ENCODE measurements at regions not wholly inside any gene's neighbourhood (a gene's known extent, or its start where the extent isn't known, plus 50 kb on each side); places are given as distances from the start of the nearest gene placed in this dataset.
"Not testable (repeated sequence)": the region's sequence is repeated elsewhere in the genome, so short reads cannot be mapped to it uniquely, and the experiment has no call there.

DNA sequence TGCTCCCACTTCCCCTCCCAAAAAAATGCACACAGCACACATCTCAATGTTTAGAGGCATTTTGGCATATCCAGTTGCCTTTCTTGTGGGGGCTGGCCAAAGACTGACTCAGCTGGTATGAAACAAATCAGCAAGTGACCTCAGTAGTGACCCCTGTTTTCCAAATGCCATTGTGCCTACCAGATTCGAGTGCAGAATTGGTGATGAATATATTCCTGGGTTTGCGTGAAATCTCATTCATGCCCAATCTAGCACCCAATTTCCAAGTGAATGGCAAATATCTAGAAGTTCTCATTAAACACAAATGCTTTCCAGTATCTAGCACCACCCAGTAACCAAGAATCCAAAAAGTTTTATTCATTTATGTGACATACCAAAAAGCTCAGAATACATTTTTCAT lies 83.6 kb downstream of the FOXD4L6 start:
- not testable (repeated sequence) for H3K4me3 ChIP-seq (ENCODE audit: low read length in 2 of 2); H3K36me3 ChIP-seq (ENCODE audit: control insufficient read depth in 2 of 2, insufficient read depth in 2 of 2, low read length in 1 of 2)
- WGBS = 99% methylated on average over 2 of the region's 2 CpGs

DNA sequence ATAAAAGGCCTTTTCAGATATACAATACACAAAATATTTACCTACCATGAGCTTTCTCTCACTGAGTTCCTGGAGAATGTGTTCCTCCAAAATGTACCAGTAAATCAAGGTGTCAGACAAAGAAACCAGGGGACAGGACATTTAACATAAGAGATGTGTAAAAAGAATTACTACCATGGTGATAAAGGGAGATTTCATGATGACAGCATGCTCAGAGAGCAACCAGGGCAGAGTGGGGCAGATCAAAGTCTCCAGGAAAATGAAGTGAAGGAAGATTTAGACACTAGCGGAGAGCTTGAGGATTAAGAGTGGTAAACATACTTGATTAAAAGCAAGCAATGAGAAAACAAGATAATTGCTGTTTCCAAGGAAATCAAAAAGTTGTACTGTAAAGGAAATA lies 85.0 kb downstream of the FOXD4L6 start:
- not testable (repeated sequence) for H3K36me3 ChIP-seq (ENCODE audit: control insufficient read depth in 2 of 2, insufficient read depth in 2 of 2, low read length in 1 of 2); H3K4me1 ChIP-seq (ENCODE audit: control insufficient read depth in 2 of 2, insufficient read depth in 2 of 2, low read length in 2 of 2); DNase-seq (ENCODE audit: low read depth in 6 of 9, low spot score in 9 of 9); H3K9me3 ChIP-seq (ENCODE audit: control insufficient read depth in 2 of 2, insufficient read depth in 1 of 2, low read length in 1 of 2); H3K27ac ChIP-seq (ENCODE audit: low read depth in 1 of 2, low read length in 1 of 2); H3K27me3 ChIP-seq (ENCODE audit: control insufficient read depth in 2 of 2, insufficient read depth in 1 of 2, low read length in 1 of 2); H3K4me3 ChIP-seq (ENCODE audit: low read length in 2 of 2)
- no CpG with 5 or more reads among the region's 1 CpG for WGBS

More for the DNA sequence above, 83.6 kb downstream of the FOXD4L6 start:
- H3K27ac ChIP-seq (ENCODE audit: low read depth in 1 of 2, low read length in 1 of 2); H3K9me3 ChIP-seq (ENCODE audit: control insufficient read depth in 2 of 2, insufficient read depth in 1 of 2, low read length in 1 of 2); H3K4me1 ChIP-seq (ENCODE audit: control insufficient read depth in 2 of 2, insufficient read depth in 2 of 2, low read length in 2 of 2); DNase-seq (ENCODE audit: low read depth in 6 of 9, low spot score in 9 of 9); H3K27me3 ChIP-seq (ENCODE audit: control insufficient read depth in 2 of 2, insufficient read depth in 1 of 2, low read length in 1 of 2): not testable (repeated sequence)

DNA sequence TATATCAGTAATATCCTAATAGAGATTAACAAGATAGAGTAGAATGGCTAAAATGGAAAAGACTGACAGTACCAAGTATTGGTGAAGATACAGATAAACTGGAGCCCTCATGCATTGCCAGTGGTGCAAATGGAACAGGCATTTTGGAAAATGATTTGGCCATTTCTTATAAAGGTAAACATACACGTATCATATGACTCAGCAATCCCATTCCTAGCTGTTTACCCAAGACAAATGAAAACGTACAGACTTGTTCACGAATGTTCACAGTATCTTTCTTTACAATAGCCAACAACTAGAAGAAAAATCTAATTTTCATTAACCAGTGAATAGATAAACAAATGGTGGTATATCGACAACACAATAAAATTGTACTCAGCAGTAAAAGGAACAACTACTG lies 86.4 kb downstream of the FOXD4L6 start:
- not testable (repeated sequence) for H3K4me1 ChIP-seq (ENCODE audit: control insufficient read depth in 2 of 2, insufficient read depth in 2 of 2, low read length in 2 of 2); H3K36me3 ChIP-seq (ENCODE audit: control insufficient read depth in 2 of 2, insufficient read depth in 2 of 2, low read length in 1 of 2); DNase-seq (ENCODE audit: low read depth in 6 of 9, low spot score in 9 of 9); H3K27ac ChIP-seq (ENCODE audit: low read depth in 1 of 2, low read length in 1 of 2); H3K4me3 ChIP-seq (ENCODE audit: low read length in 2 of 2); H3K27me3 ChIP-seq (ENCODE audit: control insufficient read depth in 2 of 2, insufficient read depth in 1 of 2, low read length in 1 of 2); H3K9me3 ChIP-seq (ENCODE audit: control insufficient read depth in 2 of 2, insufficient read depth in 1 of 2, low read length in 1 of 2)
- 74% methylated on average over 4 of the region's 4 CpGs for WGBS

DNA sequence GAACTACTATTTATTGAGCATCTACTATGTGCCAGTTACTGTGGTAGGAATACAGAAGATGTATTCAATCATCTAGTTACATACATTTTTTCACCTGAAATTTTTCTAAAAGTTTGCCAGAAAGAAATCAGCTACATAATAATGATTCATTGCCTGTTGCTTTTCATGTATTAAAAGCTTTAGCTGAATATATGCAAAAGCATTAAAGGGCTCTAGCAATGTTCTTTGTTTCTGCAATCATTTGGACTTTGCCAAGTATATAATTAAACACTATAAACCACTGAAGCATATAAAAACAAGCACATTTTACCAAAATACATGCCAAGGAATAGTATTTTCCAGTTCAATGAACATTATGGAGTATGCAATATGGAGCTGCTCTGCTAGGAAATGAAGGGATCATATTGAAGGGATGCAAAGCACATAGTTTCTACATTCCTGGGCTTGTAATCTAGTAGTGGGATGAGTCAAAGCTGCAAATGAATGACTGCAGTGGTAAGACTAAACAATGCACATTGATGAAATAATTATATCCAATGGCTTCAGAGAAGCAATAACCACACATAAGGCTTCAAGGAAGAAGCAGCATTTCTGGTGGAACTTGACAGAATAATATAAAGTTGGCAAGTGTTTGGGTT lies 87.7 kb downstream of the FOXD4L6 start:
- H3K4me1 ChIP-seq (ENCODE audit: control insufficient read depth in 2 of 2, insufficient read depth in 2 of 2, low read length in 2 of 2); H3K27me3 ChIP-seq (ENCODE audit: control insufficient read depth in 2 of 2, insufficient read depth in 1 of 2, low read length in 1 of 2); H3K36me3 ChIP-seq (ENCODE audit: control insufficient read depth in 2 of 2, insufficient read depth in 2 of 2, low read length in 1 of 2); H3K27ac ChIP-seq (ENCODE audit: low read depth in 1 of 2, low read length in 1 of 2); DNase-seq (ENCODE audit: low read depth in 6 of 9, low spot score in 9 of 9); H3K4me3 ChIP-seq (ENCODE audit: low read length in 2 of 2); H3K9me3 ChIP-seq (ENCODE audit: control insufficient read depth in 2 of 2, insufficient read depth in 1 of 2, low read length in 1 of 2): not testable (repeated sequence)

DNA sequence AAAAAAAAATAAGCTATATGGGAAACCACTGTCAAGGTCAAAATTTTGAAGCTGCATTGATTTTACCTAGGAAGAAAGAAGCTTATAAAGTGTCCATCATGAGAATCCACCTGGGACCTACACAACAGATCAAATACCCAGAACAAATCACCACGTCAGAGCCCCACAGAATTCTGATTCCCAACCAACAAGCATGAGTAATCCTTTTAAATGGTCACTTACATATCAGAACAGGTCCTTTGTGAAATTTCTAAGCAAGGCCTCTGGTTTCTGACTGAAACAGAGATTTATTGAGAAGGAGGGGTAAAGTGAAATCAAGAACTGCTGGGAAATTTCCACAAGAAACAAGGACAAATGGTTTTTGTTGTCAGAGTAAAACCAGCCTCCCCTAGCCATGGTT lies 93.2 kb downstream of the FOXD4L6 start:
- H3K36me3 ChIP-seq (ENCODE audit: control insufficient read depth in 2 of 2, insufficient read depth in 2 of 2, low read length in 1 of 2); H3K27me3 ChIP-seq (ENCODE audit: control insufficient read depth in 2 of 2, insufficient read depth in 1 of 2, low read length in 1 of 2); H3K27ac ChIP-seq (ENCODE audit: low read depth in 1 of 2, low read length in 1 of 2); DNase-seq (ENCODE audit: low read depth in 6 of 9, low spot score in 9 of 9); H3K4me3 ChIP-seq (ENCODE audit: low read length in 2 of 2); H3K9me3 ChIP-seq (ENCODE audit: control insufficient read depth in 2 of 2, insufficient read depth in 1 of 2, low read length in 1 of 2); H3K4me1 ChIP-seq (ENCODE audit: control insufficient read depth in 2 of 2, insufficient read depth in 2 of 2, low read length in 2 of 2): not testable (repeated sequence)
- WGBS = 97% methylated on average over 1 of the region's 1 CpG

DNA sequence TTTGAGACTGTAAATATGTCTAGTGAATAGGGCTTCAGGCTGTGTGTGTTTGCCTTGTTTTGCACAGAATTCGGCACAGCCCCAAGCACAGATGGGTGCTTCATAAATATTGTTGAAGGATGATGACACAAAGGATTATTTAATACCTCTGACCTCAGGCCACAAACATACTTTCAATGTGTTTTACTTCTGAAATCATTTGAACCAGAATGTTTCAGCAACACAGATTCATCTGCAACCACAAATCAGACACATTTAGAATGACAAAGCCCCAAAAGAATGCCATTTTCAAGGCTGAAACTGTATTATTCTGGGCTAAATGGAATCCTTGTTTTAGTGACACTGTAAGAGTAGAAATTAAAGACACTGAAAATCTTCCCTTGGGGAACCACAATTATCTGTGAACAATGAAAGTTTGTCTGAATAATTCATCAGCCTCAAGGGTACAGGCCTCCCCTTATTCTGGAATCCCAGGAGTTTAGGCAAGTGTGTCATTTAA lies 93.7 kb downstream of the FOXD4L6 start:
- not testable (repeated sequence) for H3K4me1 ChIP-seq (ENCODE audit: control insufficient read depth in 2 of 2, insufficient read depth in 2 of 2, low read length in 2 of 2); DNase-seq (ENCODE audit: low read depth in 6 of 9, low spot score in 9 of 9); H3K27ac ChIP-seq (ENCODE audit: low read depth in 1 of 2, low read length in 1 of 2); H3K9me3 ChIP-seq (ENCODE audit: control insufficient read depth in 2 of 2, insufficient read depth in 1 of 2, low read length in 1 of 2); H3K4me3 ChIP-seq (ENCODE audit: low read length in 2 of 2); H3K27me3 ChIP-seq (ENCODE audit: control insufficient read depth in 2 of 2, insufficient read depth in 1 of 2, low read length in 1 of 2); H3K36me3 ChIP-seq (ENCODE audit: control insufficient read depth in 2 of 2, insufficient read depth in 2 of 2, low read length in 1 of 2)
- 97% methylated on average over 1 of the region's 1 CpG for WGBS

DNA sequence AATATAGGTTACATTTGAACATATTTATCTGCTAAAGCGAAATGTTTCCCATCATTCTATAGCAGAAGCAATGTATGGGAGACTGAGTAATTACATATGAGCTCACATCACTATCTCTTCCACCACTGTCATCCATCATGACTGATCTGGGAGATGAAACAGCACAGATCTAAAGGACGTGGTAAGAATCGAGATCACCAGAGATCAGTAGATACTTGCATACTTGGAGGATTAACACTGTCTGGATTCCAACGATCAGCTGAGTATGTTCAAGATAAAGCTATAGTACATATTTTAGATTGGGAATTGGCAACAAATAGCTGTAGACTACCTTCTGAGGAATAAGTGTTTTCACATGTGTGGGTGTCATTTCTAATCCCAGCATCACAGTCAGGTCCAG lies 94.6 kb downstream of the FOXD4L6 start:
- H3K4me3 ChIP-seq (ENCODE audit: low read length in 2 of 2); H3K9me3 ChIP-seq (ENCODE audit: control insufficient read depth in 2 of 2, insufficient read depth in 1 of 2, low read length in 1 of 2); H3K36me3 ChIP-seq (ENCODE audit: control insufficient read depth in 2 of 2, insufficient read depth in 2 of 2, low read length in 1 of 2); H3K27me3 ChIP-seq (ENCODE audit: control insufficient read depth in 2 of 2, insufficient read depth in 1 of 2, low read length in 1 of 2); DNase-seq (ENCODE audit: low read depth in 6 of 9, low spot score in 9 of 9); H3K27ac ChIP-seq (ENCODE audit: low read depth in 1 of 2, low read length in 1 of 2); H3K4me1 ChIP-seq (ENCODE audit: control insufficient read depth in 2 of 2, insufficient read depth in 2 of 2, low read length in 2 of 2): not testable (repeated sequence)
- WGBS = 92% methylated on average over 4 of the region's 4 CpGs

DNA sequence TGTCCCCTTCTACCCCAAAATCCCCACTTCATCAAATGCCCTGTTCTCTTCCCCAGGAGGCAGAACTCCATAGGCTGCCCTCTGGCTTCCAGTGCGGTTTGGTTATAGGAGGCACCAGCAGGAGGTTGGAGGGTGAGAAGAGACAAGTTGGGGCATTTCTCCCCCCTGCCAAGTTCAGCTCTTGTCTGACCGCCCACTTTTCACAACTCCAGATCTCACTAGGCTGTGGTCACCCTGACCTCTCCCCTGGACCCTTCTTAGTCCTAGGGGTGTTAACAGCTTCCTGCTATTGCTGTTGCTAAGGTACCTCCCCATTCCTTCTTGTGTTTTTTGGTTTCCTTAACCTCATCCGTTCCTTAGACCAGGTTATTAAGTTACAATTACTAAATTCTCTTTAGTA lies 95.1 kb downstream of the FOXD4L6 start:
- H3K4me3 ChIP-seq (ENCODE audit: low read length in 2 of 2); H3K36me3 ChIP-seq (ENCODE audit: control insufficient read depth in 2 of 2, insufficient read depth in 2 of 2, low read length in 1 of 2); H3K27me3 ChIP-seq (ENCODE audit: control insufficient read depth in 2 of 2, insufficient read depth in 1 of 2, low read length in 1 of 2); H3K27ac ChIP-seq (ENCODE audit: low read depth in 1 of 2, low read length in 1 of 2); DNase-seq (ENCODE audit: low read depth in 6 of 9, low spot score in 9 of 9); H3K9me3 ChIP-seq (ENCODE audit: control insufficient read depth in 2 of 2, insufficient read depth in 1 of 2, low read length in 1 of 2); H3K4me1 ChIP-seq (ENCODE audit: control insufficient read depth in 2 of 2, insufficient read depth in 2 of 2, low read length in 2 of 2): not testable (repeated sequence)
- 96% methylated on average over 3 of the region's 3 CpGs for WGBS

DNA sequence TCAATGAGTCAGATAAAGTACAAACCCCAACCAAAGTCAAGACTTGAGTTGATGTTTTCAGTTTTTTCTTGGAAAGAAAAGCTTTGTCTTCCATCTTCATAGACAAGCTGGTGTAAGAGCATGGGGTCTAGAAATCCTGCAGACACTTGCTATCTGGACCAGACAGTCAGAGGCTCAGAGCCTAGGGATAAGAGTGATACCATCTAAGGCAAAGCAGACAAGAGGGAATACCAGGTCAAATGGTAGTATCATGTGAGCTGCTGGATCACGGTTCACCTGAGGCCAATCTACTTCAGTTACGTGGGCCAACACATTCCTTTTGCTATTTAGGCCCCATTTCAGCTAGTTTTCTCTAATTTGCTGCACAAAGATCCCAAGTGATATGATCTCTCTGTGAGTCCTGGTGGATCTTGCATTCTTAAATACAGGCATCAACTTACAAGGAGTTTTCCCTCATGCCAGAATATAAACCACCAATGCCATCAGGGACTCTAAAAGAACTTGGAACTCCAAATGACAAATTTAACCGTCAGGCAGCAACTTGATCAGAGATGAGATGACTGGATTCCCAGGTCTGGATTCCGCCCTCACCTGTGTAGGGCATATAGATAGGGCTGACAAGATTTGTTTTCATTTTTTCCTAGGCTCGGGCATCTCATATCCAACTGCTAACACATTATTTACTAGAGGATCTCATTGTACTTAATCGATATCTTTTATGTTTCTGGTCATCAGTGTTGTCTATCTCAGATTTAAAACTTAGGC lies 101.4 kb downstream of the FOXD4L6 start:
- H3K27ac ChIP-seq (ENCODE audit: low read depth in 1 of 2, low read length in 1 of 2); H3K36me3 ChIP-seq (ENCODE audit: control insufficient read depth in 2 of 2, insufficient read depth in 2 of 2, low read length in 1 of 2); DNase-seq (ENCODE audit: low read depth in 6 of 9, low spot score in 9 of 9); H3K9me3 ChIP-seq (ENCODE audit: control insufficient read depth in 2 of 2, insufficient read depth in 1 of 2, low read length in 1 of 2); H3K4me3 ChIP-seq (ENCODE audit: low read length in 2 of 2); H3K27me3 ChIP-seq (ENCODE audit: control insufficient read depth in 2 of 2, insufficient read depth in 1 of 2, low read length in 1 of 2); H3K4me1 ChIP-seq (ENCODE audit: control insufficient read depth in 2 of 2, insufficient read depth in 2 of 2, low read length in 2 of 2): not testable (repeated sequence)
- 92% methylated on average over 6 of the region's 6 CpGs for WGBS

All from thymus (tissue), 11 donors.